H9 (cell line): ENCODE measurements at regions not wholly inside any gene's neighbourhood (a gene's known extent, or its start where the extent isn't known, plus 50 kb on each side); places are given as distances from the start of the nearest gene placed in this dataset.

Source experiments
- DNase-seq: peaks from one replicate; pipeline ENCODE4 v3.0.0-alpha.2; 2017
- H2AFZ ChIP-seq: one replicate; pipeline ENCODE4 v1.6.1; 2013; ENCODE audit warnings: mild to moderate bottlenecking, low read length, control low read depth, moderate library complexity
- H2AK5ac ChIP-seq: 2 replicates; pipeline ENCODE4 v1.6.1; 2013; ENCODE audit warnings: low read length, control low read depth, mixed read lengths; ENCODE audit not compliant: insufficient read length
- H2BK120ac ChIP-seq: one replicate; pipeline ENCODE4 v1.6.1; 2013; ENCODE audit warnings: low read depth, mild to moderate bottlenecking, low read length, control low read depth, inconsistent platforms; ENCODE audit not compliant: poor library complexity, severe bottlenecking
- H2BK12ac ChIP-seq: 2 replicates; pipeline ENCODE4 v1.6.1; 2013; ENCODE audit warnings: low read length, control low read depth, mixed read lengths, low read depth; ENCODE audit not compliant: insufficient read length
- H2BK15ac ChIP-seq: 2 replicates; pipeline ENCODE4 v1.6.1; 2013; ENCODE audit warnings: low read depth, low read length, control low read depth
- H2BK20ac ChIP-seq: one replicate; pipeline ENCODE4 v1.6.1; 2013; ENCODE audit warnings: low read depth, mild to moderate bottlenecking, low read length, control low read depth, inconsistent platforms; ENCODE audit not compliant: poor library complexity, severe bottlenecking
- H2BK5ac ChIP-seq: 2 replicates; pipeline ENCODE4 v1.6.1; 2013; ENCODE audit warnings: low read length, control low read depth, mixed read lengths; ENCODE audit not compliant: insufficient read length
- H3K14ac ChIP-seq: 2 replicates; pipeline ENCODE4 v1.6.1; 2013; ENCODE audit warnings: low read length, control low read depth; ENCODE audit not compliant: insufficient read depth
- H3K18ac ChIP-seq: 2 replicates; pipeline ENCODE4 v1.6.1; 2013; ENCODE audit warnings: low read depth, mild to moderate bottlenecking, mixed read lengths, low read length, control low read depth; ENCODE audit not compliant: insufficient read length
- H3K23ac ChIP-seq: 2 replicates; pipeline ENCODE4 v1.6.1; 2013; ENCODE audit warnings: low read length, control low read depth, mixed read lengths, low read depth; ENCODE audit not compliant: insufficient read length
- H3K23me2 ChIP-seq: 2 replicates; pipeline ENCODE4 v1.6.1; 2013; ENCODE audit warnings: low read depth, mild to moderate bottlenecking, mixed read lengths, low read length, control low read depth; ENCODE audit not compliant: insufficient read length, poor library complexity, severe bottlenecking
- H3K27ac ChIP-seq: 2 replicates; pipeline ENCODE4 v1.5.1; 2013; ENCODE audit warnings: low read length, control low read depth, mixed read lengths, low read depth; ENCODE audit not compliant: insufficient read length
- H3K27me3 ChIP-seq: 2 replicates; pipeline ENCODE4 v1.6.1; 2013; ENCODE audit warnings: low read length, control low read depth, inconsistent platforms; ENCODE audit not compliant: insufficient read depth
- H3K4ac ChIP-seq: 2 replicates; pipeline ENCODE4 v1.6.1; 2013; ENCODE audit warnings: low read depth, mild to moderate bottlenecking, control low read depth, inconsistent platforms, low read length, moderate library complexity
- H3K4me1 ChIP-seq: 2 replicates; pipeline ENCODE4 v1.6.1; 2013; ENCODE audit warnings: low read length, control low read depth, inconsistent platforms; ENCODE audit not compliant: insufficient read depth
- H3K4me2 ChIP-seq: 2 replicates; pipeline ENCODE4 v1.6.1; 2013; ENCODE audit warnings: low read length, control low read depth, mixed read lengths; ENCODE audit not compliant: insufficient read length, insufficient read depth
- H3K56ac ChIP-seq: 2 replicates; pipeline ENCODE4 v1.6.1; 2013; ENCODE audit warnings: low read depth, mild to moderate bottlenecking, mixed read lengths, low read length, control low read depth; ENCODE audit not compliant: insufficient read length
- H3K79me1 ChIP-seq: 2 replicates; pipeline ENCODE4 v1.6.1; 2013; ENCODE audit warnings: low read depth, mild to moderate bottlenecking, moderate library complexity, low read length, control low read depth, inconsistent platforms; ENCODE audit not compliant: insufficient read depth, poor library complexity, severe bottlenecking
- H3K79me2 ChIP-seq: 2 replicates; pipeline ENCODE4 v1.6.1; 2013; ENCODE audit warnings: low read length, control low read depth, inconsistent platforms; ENCODE audit not compliant: insufficient read depth
- H3K9ac ChIP-seq: 2 replicates; pipeline ENCODE4 v1.6.1; 2013; ENCODE audit warnings: low read length, control low read depth, mixed read lengths; ENCODE audit not compliant: insufficient read length; ENCODE audit errors: extremely low read depth
- H3K9me3 ChIP-seq: one replicate; pipeline ENCODE4 v1.6.1; 2013; ENCODE audit warnings: low read depth, low read length, inconsistent platforms; ENCODE audit not compliant: control insufficient read depth
- H3T11ph ChIP-seq: one replicate; pipeline ENCODE4 v1.6.1; 2013; ENCODE audit warnings: mild to moderate bottlenecking, low read length, control low read depth, inconsistent platforms
- H4K20me1 ChIP-seq: one replicate; pipeline ENCODE4 v1.6.1; 2013; ENCODE audit not compliant: control insufficient read depth, insufficient read length, insufficient read depth
- H4K5ac ChIP-seq: 2 replicates; pipeline ENCODE4 v1.6.1; 2013; ENCODE audit warnings: low read depth, mild to moderate bottlenecking, mixed read lengths, low read length, control low read depth; ENCODE audit not compliant: insufficient read length
- H4K8ac ChIP-seq: replicated peaks from 2 replicates; pipeline ENCODE4 v1.6.1; 2013; ENCODE audit warnings: low read length, control low read depth, mixed read lengths, low read depth; ENCODE audit not compliant: insufficient read length
- H4K91ac ChIP-seq: 2 replicates; pipeline ENCODE4 v1.6.1; 2013; ENCODE audit warnings: low read depth, mild to moderate bottlenecking, moderate library complexity, mixed read lengths, low read length, control low read depth; ENCODE audit not compliant: insufficient read length
- H3K27ac Mint-ChIP-seq, 3 experiments: 2 replicates in 2 of 3; 3 replicates in 1 of 3; pipeline ENCODE4 v1.8.0; 2020 to 2021; ENCODE audit warnings: mixed read lengths in 3 of 3, mild to moderate bottlenecking in 1 of 3, moderate library complexity in 1 of 3
- H3K27me3 Mint-ChIP-seq: 2 replicates; pipeline ENCODE4 v1.8.0; 2021; ENCODE audit warnings: low read depth, mild to moderate bottlenecking, moderate library complexity, mixed read lengths
- H3K36me3 Mint-ChIP-seq, 3 experiments: 2 replicates in 2 of 3; 3 replicates in 1 of 3; pipeline ENCODE4 v1.8.0; 2020 to 2021; ENCODE audit warnings: low read depth in 3 of 3, mixed read lengths in 3 of 3; ENCODE audit not compliant: insufficient read depth in 1 of 3
- H3K4me1 Mint-ChIP-seq, 2 experiments: 2 replicates each; pipeline ENCODE4 v1.8.0; 2020; ENCODE audit warnings: mixed read lengths in 2 of 2
- H3K4me3 Mint-ChIP-seq, 2 experiments: 2 replicates in 1 of 2; 3 replicates in 1 of 2; pipeline ENCODE4 v1.8.0; 2020 to 2021; ENCODE audit warnings: mild to moderate bottlenecking in 2 of 2, mixed read lengths in 2 of 2, moderate library complexity in 1 of 2
- H3K9me3 Mint-ChIP-seq, 2 experiments: 2 replicates in 1 of 2; 3 replicates in 1 of 2; pipeline ENCODE4 v1.8.0; 2020; ENCODE audit warnings: mild to moderate bottlenecking in 2 of 2, mixed read lengths in 2 of 2, moderate library complexity in 1 of 2
- WGBS: extraction: QIAGEN DNeasy Blood & Tissue Kit; methylation state at CpG from one replicate; pipeline ENCODE4 v1.1.7; 2013; ENCODE audit warnings: missing lambda C conversion rate, low lambda C conversion rate, mixed read lengths; ENCODE audit not compliant: insufficient read length; ENCODE audit errors: extremely low coverage; 5-methylcytosine and 5-hydroxymethylcytosine counted together
- TF ChIP-seq, protein P1 (sequence below): fragments of 200-600 bp; sonication (generic); conservative IDR thresholded peaks from 3 replicates; pipeline ENCODE4 v1.8.0; 2021; ENCODE audit warnings: antibody characterized with exemption, mild to moderate bottlenecking

DNA sequence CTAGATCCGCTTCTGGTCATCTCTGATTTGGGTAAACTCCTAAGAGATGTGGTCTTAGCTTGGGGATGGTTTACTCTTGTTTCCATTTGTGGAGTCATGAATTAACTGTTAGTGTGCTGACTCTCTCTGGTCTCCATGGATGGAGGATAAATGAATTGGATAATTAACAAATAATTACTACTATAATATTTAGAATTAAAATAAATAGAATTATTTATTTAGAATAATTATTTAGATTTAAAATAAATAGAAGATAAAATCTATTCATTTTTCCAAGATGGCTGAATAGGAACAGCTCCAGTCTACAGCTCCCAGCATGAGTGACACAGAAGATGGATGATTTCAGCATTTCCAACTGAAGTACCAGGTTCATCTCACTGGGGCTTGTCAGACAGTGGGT is 1587.4 kb upstream of the AGA start:
- no peak overlapping the region for H3K27ac Mint-ChIP-seq
- Histone ChIP-seq H3T11ph (no peak overlapping the region), H3K14ac (no peak overlapping the region), H4K5ac (no peak overlapping the region), H4K8ac (no peak overlapping the region), H2BK15ac (no peak overlapping the region), H2BK12ac (no peak overlapping the region), H3K18ac (no peak overlapping the region), H2AK5ac (no peak overlapping the region), H4K20me1 (no peaks in the 10 kb centered on the region), H3K4me2 (no peak overlapping the region), H3K23ac (no peak overlapping the region), H3K27ac (no peak overlapping the region), H3K27me3 (no peaks in the 10 kb centered on the region), H2AFZ (no peak overlapping the region), H3K4ac (no peak overlapping the region), H3K4me1 (no peaks in the 10 kb centered on the region), H2BK20ac (no peak overlapping the region), H3K23me2 (no peaks in the 10 kb centered on the region), H3K9ac (no peak overlapping the region), H3K79me2 (no peaks in the 10 kb centered on the region), H2BK120ac (no peak overlapping the region), H3K79me1 (no peaks in the 10 kb centered on the region), H2BK5ac (no peak overlapping the region), H3K56ac (no peak overlapping the region), H4K91ac (no peak overlapping the region), H3K9me3 (no peaks in the 10 kb centered on the region)
- H3K4me3 Mint-ChIP-seq, result no peak overlapping the region
- no peaks in the 10 kb centered on the region for H3K4me1 Mint-ChIP-seq
- TF ChIP-seq, protein P1, sequence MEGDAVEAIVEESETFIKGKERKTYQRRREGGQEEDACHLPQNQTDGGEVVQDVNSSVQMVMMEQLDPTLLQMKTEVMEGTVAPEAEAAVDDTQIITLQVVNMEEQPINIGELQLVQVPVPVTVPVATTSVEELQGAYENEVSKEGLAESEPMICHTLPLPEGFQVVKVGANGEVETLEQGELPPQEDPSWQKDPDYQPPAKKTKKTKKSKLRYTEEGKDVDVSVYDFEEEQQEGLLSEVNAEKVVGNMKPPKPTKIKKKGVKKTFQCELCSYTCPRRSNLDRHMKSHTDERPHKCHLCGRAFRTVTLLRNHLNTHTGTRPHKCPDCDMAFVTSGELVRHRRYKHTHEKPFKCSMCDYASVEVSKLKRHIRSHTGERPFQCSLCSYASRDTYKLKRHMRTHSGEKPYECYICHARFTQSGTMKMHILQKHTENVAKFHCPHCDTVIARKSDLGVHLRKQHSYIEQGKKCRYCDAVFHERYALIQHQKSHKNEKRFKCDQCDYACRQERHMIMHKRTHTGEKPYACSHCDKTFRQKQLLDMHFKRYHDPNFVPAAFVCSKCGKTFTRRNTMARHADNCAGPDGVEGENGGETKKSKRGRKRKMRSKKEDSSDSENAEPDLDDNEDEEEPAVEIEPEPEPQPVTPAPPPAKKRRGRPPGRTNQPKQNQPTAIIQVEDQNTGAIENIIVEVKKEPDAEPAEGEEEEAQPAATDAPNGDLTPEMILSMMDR, result no peak
- H3K9me3 Mint-ChIP-seq, result peaks cover 6 to 7% of the 10 kb centered on the region in 2 experiments; a peak in 4 of 5 replicates
- WGBS, result no CpG with 5 or more reads among the region's 1 CpG
- no peak for DNase-seq
- peaks cover 2 to 3% (median 2%) of the 10 kb centered on the region in 3 experiments; a peak in 1 of 7 replicates for H3K36me3 Mint-ChIP-seq
- no peaks in the 10 kb centered on the region; the same call in 1 of the 2 replicates for H3K27me3 Mint-ChIP-seq
